Neutrophil (primary cell): ENCODE measurements at regions not wholly inside any gene's neighbourhood (a gene's known extent, or its start where the extent isn't known, plus 50 kb on each side); places are given as distances from the start of the nearest gene placed in this dataset.
"Not testable (repeated sequence)": the region's sequence is repeated elsewhere in the genome, so short reads cannot be mapped to it uniquely, and the experiment has no call there.

Source experiments
- H3K27ac ChIP-seq: fragments of 200-600 bp; sonication (generic); 2 replicates; pipeline ENCODE4 v1.5.1; 2016; ENCODE audit warnings: mild to moderate bottlenecking, moderate library complexity
- H3K27me3 ChIP-seq: fragments of 200-600 bp; sonication (generic); 2 replicates; pipeline ENCODE4 v1.6.0; 2016; ENCODE audit warnings: mild to moderate bottlenecking
- H3K36me3 ChIP-seq: fragments of 200-600 bp; sonication (generic); 2 replicates; pipeline ENCODE4 v1.5.1; 2017
- H3K4me1 ChIP-seq, 2 experiments: fragments of 200-600 bp in 1 of 2; sonication (generic) in 1 of 2; 1 replicate in 1 of 2; 2 replicates in 1 of 2; pipeline versions ENCODE4 v1.5.1 to v1.6.1; 2013 to 2016; ENCODE audit warnings: low read depth in 1 of 2, low read length in 1 of 2, mild to moderate bottlenecking in 1 of 2, moderate library complexity in 1 of 2; ENCODE audit not compliant: control insufficient read depth in 1 of 2, insufficient read depth in 1 of 2
- H3K4me3 ChIP-seq, 2 experiments: fragments of 200-600 bp in 1 of 2; sonication (generic) in 1 of 2; 1 replicate in 1 of 2; 2 replicates in 1 of 2; pipeline ENCODE4 v1.5.1; 2013 to 2016; ENCODE audit warnings: low read depth in 1 of 2, low read length in 1 of 2, mild to moderate bottlenecking in 1 of 2, moderate library complexity in 1 of 2
- H3K9me3 ChIP-seq: fragments of 200-600 bp; sonication (generic); 2 replicates; pipeline ENCODE4 v1.5.1; 2016
- TF ChIP-seq, protein P1 (sequence below): fragments of 200-600 bp; sonication (generic); IDR thresholded peaks from 2 replicates; pipeline ENCODE4 v1.5.1; 2016; ENCODE audit warnings: antibody characterized with exemption

GRCh38 chr5:77859306-77859705 is 83.2 kb upstream of the TBCA start:
- no peak overlapping the region for H3K27ac ChIP-seq
- H3K4me3 ChIP-seq, result no peak overlapping the region
- H3K9me3 ChIP-seq, result no peaks in the 10 kb centered on the region
- peaks cover 18% of the 10 kb centered on the region for H3K27me3 ChIP-seq
- peaks cover 0 to 4% of the 10 kb centered on the region in 2 experiments for H3K4me1 ChIP-seq
- TF ChIP-seq, protein P1, sequence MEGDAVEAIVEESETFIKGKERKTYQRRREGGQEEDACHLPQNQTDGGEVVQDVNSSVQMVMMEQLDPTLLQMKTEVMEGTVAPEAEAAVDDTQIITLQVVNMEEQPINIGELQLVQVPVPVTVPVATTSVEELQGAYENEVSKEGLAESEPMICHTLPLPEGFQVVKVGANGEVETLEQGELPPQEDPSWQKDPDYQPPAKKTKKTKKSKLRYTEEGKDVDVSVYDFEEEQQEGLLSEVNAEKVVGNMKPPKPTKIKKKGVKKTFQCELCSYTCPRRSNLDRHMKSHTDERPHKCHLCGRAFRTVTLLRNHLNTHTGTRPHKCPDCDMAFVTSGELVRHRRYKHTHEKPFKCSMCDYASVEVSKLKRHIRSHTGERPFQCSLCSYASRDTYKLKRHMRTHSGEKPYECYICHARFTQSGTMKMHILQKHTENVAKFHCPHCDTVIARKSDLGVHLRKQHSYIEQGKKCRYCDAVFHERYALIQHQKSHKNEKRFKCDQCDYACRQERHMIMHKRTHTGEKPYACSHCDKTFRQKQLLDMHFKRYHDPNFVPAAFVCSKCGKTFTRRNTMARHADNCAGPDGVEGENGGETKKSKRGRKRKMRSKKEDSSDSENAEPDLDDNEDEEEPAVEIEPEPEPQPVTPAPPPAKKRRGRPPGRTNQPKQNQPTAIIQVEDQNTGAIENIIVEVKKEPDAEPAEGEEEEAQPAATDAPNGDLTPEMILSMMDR, result no peak
- no peaks in the 10 kb centered on the region for H3K36me3 ChIP-seq

GRCh38 chr5:77858678-77859077 is 82.5 kb upstream of the TBCA start:
- not testable (repeated sequence) for H3K4me1 ChIP-seq, H3K4me3 ChIP-seq, H3K9me3 ChIP-seq, H3K36me3 ChIP-seq, H3K27ac ChIP-seq
- H3K27me3 ChIP-seq, result peaks cover 25% of the 10 kb centered on the region

DNA sequence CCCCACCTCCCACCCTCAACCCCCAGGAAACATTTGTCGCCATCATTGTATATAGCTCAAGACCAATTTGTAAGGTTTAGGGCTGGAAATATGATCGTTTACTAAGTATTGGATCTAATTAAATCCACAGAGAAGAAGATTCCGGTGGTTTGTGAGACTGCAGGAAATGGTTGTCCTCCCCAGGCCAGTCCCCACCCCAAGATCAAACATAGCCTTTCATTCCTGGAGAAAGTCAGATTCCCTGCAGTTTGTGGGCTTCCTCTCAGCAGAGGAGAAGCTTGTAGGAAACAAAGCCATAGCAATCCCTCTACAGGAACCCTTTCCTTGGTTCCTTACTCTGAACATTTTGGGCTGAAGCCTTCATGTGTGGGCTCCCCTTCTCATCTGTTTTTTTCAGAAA is 79.2 kb upstream of the TBCA start:
- no peak overlapping the region for H3K4me3 ChIP-seq
- H3K27me3 ChIP-seq, result peaks cover 58% of the 10 kb centered on the region
- H3K36me3 ChIP-seq, result no peaks in the 10 kb centered on the region
- H3K4me1 ChIP-seq, result peaks cover 17 to 19% of the 10 kb centered on the region in 2 experiments
- TF ChIP-seq, protein P1, result no peak
- no peaks in the 10 kb centered on the region for H3K9me3 ChIP-seq
- H3K27ac ChIP-seq, result no peak overlapping the region

DNA sequence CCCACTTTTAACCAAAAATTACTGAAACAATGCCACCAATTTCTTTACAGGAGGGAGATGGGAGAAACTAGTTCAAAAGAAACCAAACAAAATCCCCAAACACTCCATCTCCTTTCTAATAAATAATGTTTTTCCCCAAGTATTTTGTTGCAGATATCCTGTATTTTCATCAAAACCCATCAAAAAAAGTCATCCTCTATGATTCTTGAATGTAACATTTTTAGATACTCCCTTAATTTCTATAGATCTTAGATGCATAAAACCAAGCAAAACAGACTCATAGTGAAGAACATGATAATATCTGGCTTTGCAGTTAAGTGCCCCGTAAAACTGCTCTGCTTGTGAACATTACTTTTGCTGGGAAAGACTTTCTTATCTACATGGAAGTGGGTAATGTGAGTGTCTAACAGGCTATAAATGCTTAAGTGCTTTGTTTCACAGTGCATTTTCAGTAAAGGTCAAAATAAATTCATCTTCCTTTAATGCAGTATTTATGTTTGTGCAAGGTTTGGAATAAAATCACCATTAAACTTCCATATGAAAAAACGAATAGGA is 77.3 kb upstream of the TBCA start:
- TF ChIP-seq, protein P1, result no peak
- no peaks in the 10 kb centered on the region for H3K9me3 ChIP-seq
- H3K36me3 ChIP-seq, result no peaks in the 10 kb centered on the region
- no peak overlapping the region for H3K4me3 ChIP-seq
- peaks cover 17 to 19% of the 10 kb centered on the region in 2 experiments for H3K4me1 ChIP-seq
- H3K27me3 ChIP-seq, result peaks cover 76% of the 10 kb centered on the region
- no peak overlapping the region for H3K27ac ChIP-seq

- H3K27ac ChIP-seq, result no peak overlapping the region
- H3K27me3 ChIP-seq, result peaks cover 83% of the 10 kb centered on the region
Observed at GRCh38 chr5:77852514-77853352, 76.6 kb upstream of the TBCA start.

More at GRCh38 chr5:77852514-77853352, 76.6 kb upstream of the TBCA start:
- no peaks in the 10 kb centered on the region for H3K9me3 ChIP-seq
- TF ChIP-seq, protein P1, result no peak
- peak overlapping the region; percentile 56 to 61 for H3K4me3 ChIP-seq
- no peaks in the 10 kb centered on the region for H3K36me3 ChIP-seq
- peaks cover 17 to 19% of the 10 kb centered on the region in 2 experiments for H3K4me1 ChIP-seq
